Chondrocyte (in vitro differentiated cells): ENCODE measurements at regions not wholly inside any gene's neighbourhood (a gene's known extent, or its start where the extent isn't known, plus 50 kb on each side); places are given as distances from the start of the nearest gene placed in this dataset.

Experiments used
- DNase-seq: peaks from one replicate; pipeline ENCODE4 v3.0.0; 2021; ENCODE audit warnings: mixed read lengths, low spot score
- H3K27ac Mint-ChIP-seq: one replicate; pipeline ENCODE4 v1.8.0; 2021; ENCODE audit warnings: mild to moderate bottlenecking, moderate library complexity, mixed read lengths; ENCODE audit not compliant: unreplicated experiment
- H3K27me3 Mint-ChIP-seq: 2 replicates; pipeline ENCODE4 v1.8.0; 2021; ENCODE audit warnings: low read depth, mixed read lengths
- H3K36me3 Mint-ChIP-seq: 2 replicates; pipeline ENCODE4 v1.8.0; 2021; ENCODE audit warnings: low read depth, mixed read lengths
- H3K4me1 Mint-ChIP-seq: 2 replicates; pipeline ENCODE4 v1.8.0; 2021; ENCODE audit warnings: low read depth, mild to moderate bottlenecking, mixed read lengths
- H3K4me3 Mint-ChIP-seq: one replicate; pipeline ENCODE4 v1.8.0; 2021; ENCODE audit warnings: mild to moderate bottlenecking, moderate library complexity, mixed read lengths; ENCODE audit not compliant: unreplicated experiment
- H3K9me3 Mint-ChIP-seq: 2 replicates; pipeline ENCODE4 v1.8.0; 2021; ENCODE audit warnings: low read depth, mixed read lengths
- CTCF ChIP-seq: fragments of 200-600 bp; sonication (generic); IDR thresholded peaks from 2 replicates; pipeline ENCODE4 v1.5.0; 2021; ENCODE audit warnings: antibody characterized with exemption, mild to moderate bottlenecking, moderate library complexity

GRCh38 chr5:107291866-107292265 lies 378.9 kb downstream of the EFNA5 start:
- Mint-ChIP-seq H3K4me3 (no peak overlapping the region), H3K27ac (no peak overlapping the region), H3K9me3 (peaks cover 8% of the 10 kb centered on the region), H3K4me1 (peaks cover 3% of the 10 kb centered on the region), H3K36me3 (no peaks in the 10 kb centered on the region), H3K27me3 (no peaks in the 10 kb centered on the region)
- TF ChIP-seq CTCF: no peak
- DNase-seq: no peak

GRCh38 chr5:107290780-107291398 lies 379.8 kb downstream of the EFNA5 start:
- no peak overlapping the region for H3K27ac Mint-ChIP-seq
- TF ChIP-seq CTCF: no peak
- peaks cover 8% of the 10 kb centered on the region for H3K9me3 Mint-ChIP-seq
- no peaks in the 10 kb centered on the region for H3K36me3 Mint-ChIP-seq
- H3K4me1 Mint-ChIP-seq: peaks cover 4% of the 10 kb centered on the region
- H3K4me3 Mint-ChIP-seq: no peak overlapping the region
- DNase-seq: no peak
- H3K27me3 Mint-ChIP-seq: no peaks in the 10 kb centered on the region

- Mint-ChIP-seq H3K4me3 (no peak overlapping the region), H3K27me3 (no peaks in the 10 kb centered on the region), H3K9me3 (peaks cover 8% of the 10 kb centered on the region), H3K36me3 (no peaks in the 10 kb centered on the region), H3K27ac (no peak overlapping the region), H3K4me1 (peaks cover 12% of the 10 kb centered on the region)
- TF ChIP-seq CTCF: no peak
- DNase-seq: no peak
These were observed 381.6 kb downstream of the EFNA5 start for GRCh38 chr5:107289030-107289714.

- Mint-ChIP-seq H3K27ac (no peak overlapping the region), H3K4me1 (peaks cover 23% of the 10 kb centered on the region), H3K9me3 (no peaks in the 10 kb centered on the region), H3K4me3 (no peak overlapping the region), H3K36me3 (no peaks in the 10 kb centered on the region), H3K27me3 (no peaks in the 10 kb centered on the region)
- no peak for DNase-seq
- no peak for TF ChIP-seq CTCF
These were observed 384.2 kb downstream of the EFNA5 start for GRCh38 chr5:107286447-107287098.

- Mint-ChIP-seq H3K36me3 (no peaks in the 10 kb centered on the region), H3K4me1 (peaks cover 30% of the 10 kb centered on the region), H3K27ac (no peak overlapping the region), H3K9me3 (no peaks in the 10 kb centered on the region), H3K27me3 (no peaks in the 10 kb centered on the region), H3K4me3 (no peak overlapping the region)
- no peak for TF ChIP-seq CTCF
- no peak for DNase-seq
These were observed 385.0 kb downstream of the EFNA5 start for GRCh38 chr5:107285772-107286171.
